Right lobe of liver (tissue), 6 donors: ENCODE measurements at regions not wholly inside any gene's neighbourhood (a gene's known extent, or its start where the extent isn't known, plus 50 kb on each side); places are given as distances from the start of the nearest gene placed in this dataset.

Source experiments
- ATAC-seq, 4 donors: fragments of 200-7000 bp; cut with Tn5 transposase; one replicate each; pipeline ENCODE4 v1.9.1; 2020; ENCODE audit warnings: mild to moderate bottlenecking in 4 of 4, moderate library complexity in 4 of 4
- DNase-seq, 3 donors: peaks; one replicate each; pipeline ENCODE4 v3.0.0-alpha.2; 2020
- H3K27ac ChIP-seq, 3 donors: fragments of 200-600 bp; one replicate each; pipeline ENCODE4 v1.8.0; 2022
- H3K27me3 ChIP-seq, 2 donors: fragments of 200-600 bp; one replicate each; pipeline ENCODE4 v1.8.0; 2022
- H3K36me3 ChIP-seq, 4 donors: fragments of 200-600 bp; sonication (generic) in 1 of 4; one replicate each; pipeline versions ENCODE4 v1.5.1 to v1.8.0; 2017 to 2022; ENCODE audit warnings: control low read depth in 1 of 4
- H3K4me1 ChIP-seq, 4 donors: fragments of 200-600 bp; sonication (generic) in 1 of 4; one replicate each; pipeline versions ENCODE4 v1.5.1 to v1.8.0; 2017 to 2022; ENCODE audit warnings: control low read depth in 1 of 4
- H3K4me3 ChIP-seq, 3 donors: fragments of 200-600 bp; one replicate each; pipeline ENCODE4 v1.8.0; 2022
- H3K9me3 ChIP-seq, 4 donors: fragments of 200-600 bp; sonication (generic) in 1 of 4; one replicate each; pipeline versions ENCODE4 v1.5.1 to v1.8.0; 2017 to 2022; ENCODE audit warnings: control low read depth in 1 of 4
- POLR2A ChIP-seq: fragments of 450-650 bp; IDR thresholded peaks from one replicate; pipeline ENCODE4 v1.6.1; 2017; ENCODE audit warnings: antibody characterized with exemption, mild to moderate bottlenecking
- WGBS: methylation state at CpG from one replicate; pipeline ENCODE4 v1.1.6; 2018; ENCODE audit warnings: low coverage, low lambda C conversion rate; ENCODE audit not compliant: insufficient coverage; ENCODE audit errors: missing lambda C conversion rate; 5-methylcytosine and 5-hydroxymethylcytosine counted together
- intact Hi-C, 2 donors: fragments of 100-400 bp; cut with DNase I; formaldehyde crosslinking; loops; one replicate each; pipeline versions ENCODE4 v1.11.2 to v1.14.1; 2022
- TF ChIP-seq, protein P1 (sequence below), 4 donors: fragments of 200-600 bp in 3 of 4; fragments of 450-650 bp in 1 of 4; IDR thresholded peaks; one replicate each; pipeline versions ENCODE4 v1.5.1 to v1.8.0; 2016 to 2022; ENCODE audit warnings: antibody characterized with exemption in 4 of 4, mild to moderate bottlenecking in 2 of 4
- donor health status: DM: no; HTN: yes; CAD: no.
- donor health status: DM: no; HTN: no; CAD: no.
- donor health status: DM: no; HTN: no; CAD: no.
- donor health status: DM: no; HTN: yes; CAD: no.
- donor health status: DM: no; HTN: yes; CAD: no.

DNA sequence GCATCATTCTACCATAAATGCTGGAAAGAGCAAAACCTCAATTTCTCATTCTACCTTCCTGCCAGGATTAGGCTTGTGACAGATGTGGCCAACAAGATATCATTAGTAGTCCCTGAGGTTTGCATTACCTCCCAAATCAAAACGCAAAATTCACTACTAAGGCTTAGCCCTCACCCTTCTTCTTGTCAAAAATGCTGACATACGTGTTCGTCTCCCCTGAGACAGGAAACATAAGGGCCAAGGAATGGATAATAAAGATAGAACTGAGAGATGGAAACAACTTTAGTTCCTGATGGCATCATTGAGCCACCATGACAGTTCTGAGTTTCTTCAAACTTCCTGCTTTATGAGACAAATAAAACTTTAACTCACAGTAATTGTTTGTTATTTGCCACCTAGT, 642.1 kb downstream of the NOVA1 start:
- no peak for TF ChIP-seq POLR2A
- TF ChIP-seq, protein P1, sequence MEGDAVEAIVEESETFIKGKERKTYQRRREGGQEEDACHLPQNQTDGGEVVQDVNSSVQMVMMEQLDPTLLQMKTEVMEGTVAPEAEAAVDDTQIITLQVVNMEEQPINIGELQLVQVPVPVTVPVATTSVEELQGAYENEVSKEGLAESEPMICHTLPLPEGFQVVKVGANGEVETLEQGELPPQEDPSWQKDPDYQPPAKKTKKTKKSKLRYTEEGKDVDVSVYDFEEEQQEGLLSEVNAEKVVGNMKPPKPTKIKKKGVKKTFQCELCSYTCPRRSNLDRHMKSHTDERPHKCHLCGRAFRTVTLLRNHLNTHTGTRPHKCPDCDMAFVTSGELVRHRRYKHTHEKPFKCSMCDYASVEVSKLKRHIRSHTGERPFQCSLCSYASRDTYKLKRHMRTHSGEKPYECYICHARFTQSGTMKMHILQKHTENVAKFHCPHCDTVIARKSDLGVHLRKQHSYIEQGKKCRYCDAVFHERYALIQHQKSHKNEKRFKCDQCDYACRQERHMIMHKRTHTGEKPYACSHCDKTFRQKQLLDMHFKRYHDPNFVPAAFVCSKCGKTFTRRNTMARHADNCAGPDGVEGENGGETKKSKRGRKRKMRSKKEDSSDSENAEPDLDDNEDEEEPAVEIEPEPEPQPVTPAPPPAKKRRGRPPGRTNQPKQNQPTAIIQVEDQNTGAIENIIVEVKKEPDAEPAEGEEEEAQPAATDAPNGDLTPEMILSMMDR (IDR thresholded peaks at IDR 0.05): no peak
- Histone ChIP-seq H3K36me3 (no peaks in the 10 kb centered on the region), H3K4me1 (no peaks in the 10 kb centered on the region), H3K27me3 (no peaks in the 10 kb centered on the region), H3K27ac (no peak overlapping the region), H3K9me3 (no peaks in the 10 kb centered on the region), H3K4me3 (no peak overlapping the region)
- intact Hi-C loops: no loop called here
- no peak for ATAC-seq
- 54% methylated on average over 3 of the region's 3 CpGs for WGBS
- DNase-seq: no peak

DNA sequence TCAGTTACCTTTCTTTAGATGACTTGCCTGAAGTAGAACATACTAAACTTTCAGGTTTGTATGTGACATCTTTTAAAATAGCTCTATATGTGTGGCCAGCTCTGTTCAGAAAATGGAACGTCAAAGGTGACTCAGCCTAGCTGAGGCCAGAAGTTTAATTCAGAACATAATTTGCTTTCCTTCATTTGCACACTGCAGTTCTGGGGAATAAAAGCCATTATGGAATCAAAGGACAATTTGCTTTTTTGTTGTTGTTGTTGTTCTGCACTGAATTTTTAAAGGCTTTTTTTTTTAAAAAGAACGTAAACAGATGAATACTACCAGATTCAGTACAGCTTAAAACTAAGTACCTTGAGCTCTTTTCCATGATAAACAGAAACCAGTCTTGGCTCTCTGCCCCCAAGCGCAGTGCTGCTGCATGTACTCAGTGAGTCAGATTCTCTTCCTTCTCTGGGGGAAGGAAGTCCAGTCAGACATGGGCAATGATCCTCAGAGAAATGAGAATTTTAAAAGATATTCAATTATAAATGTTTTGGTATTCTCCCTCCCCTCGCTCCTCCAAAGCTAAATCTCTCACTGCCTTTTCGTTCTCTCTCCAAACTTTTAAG, 644.2 kb downstream of the NOVA1 start:
- ATAC-seq: peak in 2 of 4 donors; percentile 38 to 63
- intact Hi-C loops: no loop called here
- H3K36me3 ChIP-seq: no peaks in the 10 kb centered on the region
- H3K4me3 ChIP-seq: no peak overlapping the region
- DNase-seq: peak in 1 of 3 donors; percentile 34
- no peaks in the 10 kb centered on the region for H3K4me1 ChIP-seq
- H3K9me3 ChIP-seq: no peaks in the 10 kb centered on the region
- WGBS: 55% methylated on average over 5 of the region's 5 CpGs
- no peaks in the 10 kb centered on the region for H3K27me3 ChIP-seq
- no peak overlapping the region for H3K27ac ChIP-seq
- TF ChIP-seq POLR2A: no peak
- TF ChIP-seq, protein P1 (IDR thresholded peaks at IDR 0.05): no peak

- Histone ChIP-seq H3K4me1 (no peaks in the 10 kb centered on the region), H3K4me3 (no peak overlapping the region), H3K27me3 (no peaks in the 10 kb centered on the region), H3K36me3 (no peaks in the 10 kb centered on the region), H3K9me3 (no peaks in the 10 kb centered on the region), H3K27ac (no peak overlapping the region)
- no peak for TF ChIP-seq POLR2A
- TF ChIP-seq, protein P1 (IDR thresholded peaks at IDR 0.05): no peak
- intact Hi-C loops: no loop called here
- 38% methylated on average over 1 of the region's 1 CpG for WGBS
- DNase-seq (no peak), ATAC-seq (no peak)
These were observed 652.1 kb downstream of the NOVA1 start for GRCh38 chr14:25945746-25946145.

DNA sequence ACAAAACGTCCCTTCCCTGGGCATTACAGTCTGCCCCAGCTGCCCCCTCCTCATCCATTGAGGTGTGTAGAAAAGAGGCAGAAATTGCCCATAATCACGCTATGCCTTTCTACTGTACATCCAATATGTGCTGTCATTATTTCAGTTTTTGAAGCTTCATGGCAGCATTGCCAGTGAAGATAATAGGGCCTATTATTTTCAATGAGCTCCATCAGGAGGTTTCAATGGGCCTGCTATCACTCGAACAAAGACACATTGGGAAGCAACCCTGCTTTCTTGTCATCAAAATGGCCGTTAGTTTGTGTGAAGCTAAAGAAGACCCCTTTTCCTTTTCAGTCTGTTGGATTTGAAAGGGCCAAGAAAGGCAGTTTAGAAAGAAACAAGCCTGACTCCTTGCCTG, 653.8 kb downstream of the NOVA1 start:
- Histone ChIP-seq H3K36me3 (no peaks in the 10 kb centered on the region), H3K4me1 (no peaks in the 10 kb centered on the region), H3K9me3 (no peaks in the 10 kb centered on the region), H3K27ac (no peak overlapping the region), H3K27me3 (no peaks in the 10 kb centered on the region), H3K4me3 (no peak overlapping the region)
- DNase-seq: no peak
- ATAC-seq: no peak
- TF ChIP-seq POLR2A: no peak
- TF ChIP-seq, protein P1 (IDR thresholded peaks at IDR 0.05): no peak
- 46% methylated on average over 4 of the region's 4 CpGs for WGBS
- intact Hi-C loops: no loop called here

DNA sequence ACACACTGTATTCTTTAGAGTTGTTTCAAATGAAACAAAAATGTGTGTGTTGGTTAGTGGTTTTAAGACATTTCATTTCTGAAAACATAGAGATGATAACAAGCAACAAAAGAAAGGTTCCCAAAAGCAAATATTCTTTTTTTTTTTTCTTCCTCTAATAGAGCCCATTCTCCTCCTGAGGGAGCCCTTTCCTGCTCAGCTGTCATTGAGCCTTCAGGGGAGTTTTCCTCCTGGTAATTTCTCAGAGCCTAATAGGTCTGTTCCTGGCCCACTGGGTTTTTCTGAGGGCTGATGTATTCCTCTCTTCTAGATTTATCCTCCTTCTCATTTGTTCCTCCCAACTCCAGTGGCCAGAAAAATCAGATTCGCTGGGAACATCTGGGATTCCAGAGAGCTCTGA, 654.5 kb downstream of the NOVA1 start:
- ATAC-seq: no peak
- TF ChIP-seq, protein P1 (IDR thresholded peaks at IDR 0.05): no peak
- no peak for TF ChIP-seq POLR2A
- Histone ChIP-seq H3K36me3 (no peaks in the 10 kb centered on the region), H3K27me3 (no peaks in the 10 kb centered on the region), H3K9me3 (no peaks in the 10 kb centered on the region), H3K4me3 (no peak overlapping the region), H3K27ac (no peak overlapping the region), H3K4me1 (no peaks in the 10 kb centered on the region)
- intact Hi-C loops: no loop called here
- WGBS: 29% methylated on average over 1 of the region's 1 CpG
- DNase-seq: no peak
